H1 (cell line): ENCODE measurements at regions not wholly inside any gene's neighbourhood (a gene's known extent, or its start where the extent isn't known, plus 50 kb on each side); places are given as distances from the start of the nearest gene placed in this dataset.

Experiments
- CTCF ChIA-PET: fragments of 300-600 bp; sonication (Branson Sonifier 250); formaldehyde crosslinking; loops from one replicate; lab custom pipeline; 2021; ENCODE audit not compliant: partially characterized antibody; lab: Charles Lee
- POLR2A ChIA-PET: fragments of 300-600 bp; sonication (Branson Sonifier 250); formaldehyde crosslinking; loops from one replicate; lab custom pipeline; 2021; ENCODE audit warnings: inconsistent platforms; ENCODE audit not compliant: partially characterized antibody; lab: Charles Lee
- DNase-seq, 2 experiments: peaks; one replicate each; pipeline versions ENCODE4 v3.0.0 to v3.0.0-alpha.2; 2010 to 2022; ENCODE audit warnings: low spot score in 2 of 2, low read depth in 1 of 2, mixed read lengths in 1 of 2
- FAIRE-seq: peaks from 2 replicates; lab custom pipeline; 2011; peaks lifted over from hg19 to GRCh38; lab: Jason Lieb, UNC
- H2AFZ ChIP-seq: 2 replicates; pipeline ENCODE4 v1.8.1; 2012; ENCODE audit warnings: low read length, inconsistent platforms
- H2AK5ac ChIP-seq: 2 replicates; pipeline ENCODE4 v1.6.1; 2013; ENCODE audit warnings: low read depth, low read length
- H2BK120ac ChIP-seq: replicated peaks from 2 replicates; pipeline ENCODE3; 2013; ENCODE audit warnings: low read depth, low read length, inconsistent platforms
- H2BK12ac ChIP-seq: 2 replicates; pipeline ENCODE4 v1.6.1; 2013; ENCODE audit warnings: low read depth, low read length
- H2BK15ac ChIP-seq: 2 replicates; pipeline ENCODE4 v1.6.1; 2013; ENCODE audit warnings: low read length
- H2BK20ac ChIP-seq: 2 replicates; pipeline ENCODE4 v1.6.1; 2013; ENCODE audit warnings: low read length
- H2BK5ac ChIP-seq: 2 replicates; pipeline ENCODE4 v1.6.1; 2013; ENCODE audit warnings: low read depth, low read length
- H3K14ac ChIP-seq: 2 replicates; pipeline ENCODE4 v1.6.1; 2013; ENCODE audit warnings: inconsistent platforms; ENCODE audit not compliant: insufficient read length
- H3K18ac ChIP-seq: 2 replicates; pipeline ENCODE4 v1.6.1; 2013; ENCODE audit warnings: low read length; ENCODE audit errors: extremely low read depth
- H3K23ac ChIP-seq: 2 replicates; pipeline ENCODE4 v1.6.1; 2013; ENCODE audit warnings: inconsistent platforms; ENCODE audit not compliant: insufficient read length
- H3K23me2 ChIP-seq: 2 replicates; pipeline ENCODE4 v1.6.1; 2013; ENCODE audit warnings: low read depth, low read length
- H3K27ac ChIP-seq: 2 replicates; pipeline ENCODE4 v1.6.1; 2011; ENCODE audit warnings: low read depth, low read length, inconsistent platforms
- H3K27me3 ChIP-seq, 4 experiments: replicated peaks in 1 of 4; 1 replicate in 1 of 4; 2 replicates in 3 of 4; pipeline versions ENCODE4 v1.6.1 to v1.8.1; 2011 to 2013; ENCODE audit warnings: low read length in 3 of 4, mild to moderate bottlenecking in 3 of 4, inconsistent platforms in 2 of 4, mixed read lengths in 2 of 4, moderate library complexity in 1 of 4; ENCODE audit not compliant: control insufficient read depth in 3 of 4, insufficient read depth in 3 of 4; ENCODE audit errors: extremely low read depth in 1 of 4
- H3K36me3 ChIP-seq, 4 experiments: 2 replicates each; pipeline versions ENCODE4 v1.6.1 to v1.8.1; 2011 to 2013; ENCODE audit warnings: mild to moderate bottlenecking in 4 of 4, low read length in 3 of 4, moderate library complexity in 2 of 4, control low read depth in 1 of 4, inconsistent platforms in 1 of 4; ENCODE audit not compliant: insufficient read depth in 4 of 4, control insufficient read depth in 2 of 4
- H3K4ac ChIP-seq: replicated peaks from 2 replicates; pipeline ENCODE3; 2013; ENCODE audit warnings: low read length, low read depth, mixed read lengths, inconsistent platforms; ENCODE audit not compliant: insufficient read length
- H3K4me1 ChIP-seq, 4 experiments: replicated peaks in 1 of 4; 1 replicate in 1 of 4; 2 replicates in 3 of 4; pipeline versions ENCODE4 v1.6.1 to v1.8.1; 2011 to 2013; ENCODE audit warnings: low read length in 3 of 4, inconsistent platforms in 2 of 4, mixed read lengths in 1 of 4; ENCODE audit not compliant: insufficient read depth in 4 of 4, control insufficient read depth in 3 of 4
- H3K4me2 ChIP-seq, 2 experiments: 2 replicates each; pipeline versions ENCODE4 v1.6.1 to v1.8.1; 2011 to 2013; ENCODE audit warnings: low read depth in 2 of 2, low read length in 2 of 2, control low read depth in 1 of 2, inconsistent platforms in 1 of 2, mild to moderate bottlenecking in 1 of 2; ENCODE audit not compliant: insufficient read depth in 1 of 2
- H3K4me3 ChIP-seq, 4 experiments: fragments of 200-600, 300-600 bp in 1 of 4; sonication (generic), shearing (Covaris generic), sonication (Bioruptor Twin) in 1 of 4; 2 replicates each; pipeline versions ENCODE4 v1.5.1 to v1.8.1; 2011 to 2016; ENCODE audit warnings: low read length in 4 of 4, low read depth in 3 of 4, control low read depth in 2 of 4, inconsistent platforms in 2 of 4, mild to moderate bottlenecking in 2 of 4, mixed read lengths in 1 of 4, moderate library complexity in 1 of 4; ENCODE audit not compliant: insufficient read depth in 2 of 4; ENCODE audit errors: extremely low read depth in 1 of 4
- H3K56ac ChIP-seq: replicated peaks from 2 replicates; pipeline ENCODE3; 2013; ENCODE audit warnings: low read depth, mild to moderate bottlenecking, mixed read lengths, low read length, inconsistent platforms; ENCODE audit not compliant: insufficient read length
- H3K79me1 ChIP-seq: 2 replicates; pipeline ENCODE4 v1.6.1; 2013; ENCODE audit warnings: low read depth, low read length, control low read depth
- H3K79me2 ChIP-seq, 2 experiments: 2 replicates each; pipeline versions ENCODE4 v1.6.1 to v1.8.1; 2012 to 2013; ENCODE audit warnings: low read length in 2 of 2, mild to moderate bottlenecking in 2 of 2, inconsistent platforms in 1 of 2; ENCODE audit not compliant: insufficient read depth in 2 of 2, control insufficient read depth in 1 of 2
- H3K9ac ChIP-seq, 4 experiments: replicated peaks in 1 of 4; 1 replicate in 1 of 4; 2 replicates in 3 of 4; pipeline versions ENCODE4 v1.6.1 to v1.8.1; 2011 to 2013; ENCODE audit warnings: low read depth in 3 of 4, low read length in 3 of 4, control low read depth in 2 of 4, mild to moderate bottlenecking in 2 of 4, moderate library complexity in 2 of 4, inconsistent platforms in 1 of 4; ENCODE audit errors: extremely low read depth in 1 of 4
- H3K9me3 ChIP-seq, 2 experiments: 2 replicates each; pipeline versions ENCODE4 v1.6.1 to v1.8.1; 2012 to 2013; ENCODE audit warnings: mild to moderate bottlenecking in 2 of 2, moderate library complexity in 2 of 2, control low read depth in 1 of 2, inconsistent platforms in 1 of 2, low read depth in 1 of 2, low read length in 1 of 2, mixed read lengths in 1 of 2; ENCODE audit not compliant: insufficient read depth in 2 of 2
- H4K20me1 ChIP-seq, 2 experiments: replicated peaks in 1 of 2; 2 replicates each; pipeline versions ENCODE3 to v1.8.1; 2011 to 2013; ENCODE audit warnings: inconsistent platforms in 2 of 2, low read length in 2 of 2, mild to moderate bottlenecking in 1 of 2; ENCODE audit not compliant: insufficient read depth in 2 of 2, control insufficient read depth in 1 of 2
- H4K5ac ChIP-seq: 2 replicates; pipeline ENCODE4 v1.6.1; 2013; ENCODE audit warnings: low read length, low read depth, mixed read lengths, inconsistent platforms; ENCODE audit not compliant: insufficient read length
- H4K8ac ChIP-seq: 2 replicates; pipeline ENCODE4 v1.8.0; 2013; ENCODE audit warnings: mild to moderate bottlenecking, moderate library complexity, low read length, inconsistent platforms; ENCODE audit not compliant: insufficient read depth; ENCODE audit errors: extremely low read depth
- H4K91ac ChIP-seq: replicated peaks from 2 replicates; pipeline ENCODE3; 2013; ENCODE audit warnings: low read length, mixed read lengths, inconsistent platforms; ENCODE audit not compliant: insufficient read length
- ASH2L ChIP-seq: fragments of 200-600, 300-600 bp; sonication (generic); IDR thresholded peaks from one replicate; pipeline ENCODE4 v1.7.1; 2017; ENCODE audit warnings: low read length
- BACH1 ChIP-seq: IDR thresholded peaks from 2 replicates; pipeline ENCODE4 v1.6.1; 2012; ENCODE audit warnings: low read length, improper control_type of control experiment
- CBX5 ChIP-seq: fragments of 300-800, 300-1000 bp; sonication (generic); IDR thresholded peaks from 2 replicates; pipeline ENCODE4 v1.7.1; 2016; ENCODE audit warnings: antibody characterized with exemption, low read length, low read depth
- CTBP2 ChIP-seq: IDR thresholded peaks from 2 replicates; pipeline ENCODE4 v1.7.0; 2011; ENCODE audit warnings: borderline replicate concordance, mild to moderate bottlenecking, moderate library complexity, mixed read lengths, low read length; ENCODE audit not compliant: insufficient read depth, insufficient read length
- FOSL1 ChIP-seq: IDR thresholded peaks from 2 replicates; pipeline ENCODE4 v1.6.1; 2011; ENCODE audit warnings: mild to moderate bottlenecking, low read depth, low read length, moderate library complexity; ENCODE audit not compliant: insufficient read depth
- NRF1 ChIP-seq: IDR thresholded peaks from 2 replicates; pipeline ENCODE4 v1.6.1; 2011; ENCODE audit warnings: mild to moderate bottlenecking, low read depth, low read length, improper control_type of control experiment

- ChIA-PET CTCF (no interaction called here), POLR2A (no interaction called here)
- Histone ChIP-seq H2AFZ (no peak overlapping the region), H4K5ac (no peak overlapping the region), H3K18ac (no peak overlapping the region), H3K36me3 (no peaks in the 10 kb centered on the region), H4K91ac (no peak overlapping the region), H2BK5ac (no peak overlapping the region), H3K9me3 (no peaks in the 10 kb centered on the region), H3K79me1 (no peaks in the 10 kb centered on the region), H3K79me2 (no peaks in the 10 kb centered on the region), H3K23me2 (peaks cover 3% of the 10 kb centered on the region; the same call in 1 of the 2 replicates), H3K14ac (no peak overlapping the region), H4K8ac (no peak overlapping the region), H2BK120ac (no peak overlapping the region), H3K4me2 (no peak overlapping the region), H3K23ac (no peak overlapping the region), H4K20me1 (no peaks in the 10 kb centered on the region), H3K27me3 (no peaks in the 10 kb centered on the region), H2BK20ac (no peak overlapping the region), H2BK12ac (no peak overlapping the region), H3K4me3 (no peak overlapping the region), H3K4ac (no peak overlapping the region), H3K56ac (no peak overlapping the region), H3K27ac (no peak overlapping the region), H2AK5ac (no peak overlapping the region), H3K9ac (no peak overlapping the region), H2BK15ac (no peak overlapping the region), H3K4me1 (no peaks in the 10 kb centered on the region)
- no peak for DNase-seq
- no peak for TF ChIP-seq BACH1
- no peak for TF ChIP-seq NRF1
- no peak for TF ChIP-seq ASH2L
- no peak for TF ChIP-seq CTBP2
- no peak for TF ChIP-seq CBX5
- no peak for TF ChIP-seq FOSL1
- FAIRE-seq: no peak
Measured at GRCh38 chr9:115261656-115262081, 143.7 kb upstream of the TNC start.
